ENCODE measurements at regions not wholly inside any gene's neighbourhood (a gene's known extent, or its start where the extent isn't known, plus 50 kb on each side); places are given as distances from the start of the nearest gene placed in this dataset.

DNA sequence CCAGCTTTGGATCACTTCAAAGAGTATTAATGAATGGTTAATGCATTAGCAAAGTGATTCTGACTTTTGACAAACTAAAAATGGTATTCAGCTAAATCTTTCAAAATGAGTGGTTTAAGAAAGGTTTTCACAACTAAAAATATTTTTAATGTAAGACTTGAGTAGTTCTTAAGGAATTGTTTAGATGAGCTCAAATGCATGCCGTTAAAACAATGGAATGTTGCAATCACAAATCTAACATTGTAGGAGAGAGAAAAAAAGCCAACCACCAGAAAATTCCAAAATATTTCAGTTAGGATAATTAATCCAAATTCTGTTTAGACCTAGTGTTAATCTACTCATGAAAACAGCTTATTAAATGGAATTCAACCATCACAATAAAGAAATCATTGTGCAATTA, 1044.8 kb upstream of the SLC10A2 start:
- H3K4me3 ChIP-seq = no peak overlapping the region
- no peak for TF ChIP-seq EP300 (IDR thresholded peaks at IDR 0.05)
- no peak for TF ChIP-seq POLR2A (IDR thresholded peaks at IDR 0.05)
- H3K36me3 ChIP-seq = no peaks in the 10 kb centered on the region
- ATAC-seq = no peak
- no peaks in the 10 kb centered on the region for H3K4me1 ChIP-seq
- H3K27me3 ChIP-seq = no peaks in the 10 kb centered on the region
- no peak overlapping the region for H3K27ac ChIP-seq
- H3K9me3 ChIP-seq = no peaks in the 10 kb centered on the region
- 39 to 60% methylated on average over 1 of the region's 1 CpG for WGBS, 2 donors (ENCODE audit: low coverage in 1 of 2)

DNA sequence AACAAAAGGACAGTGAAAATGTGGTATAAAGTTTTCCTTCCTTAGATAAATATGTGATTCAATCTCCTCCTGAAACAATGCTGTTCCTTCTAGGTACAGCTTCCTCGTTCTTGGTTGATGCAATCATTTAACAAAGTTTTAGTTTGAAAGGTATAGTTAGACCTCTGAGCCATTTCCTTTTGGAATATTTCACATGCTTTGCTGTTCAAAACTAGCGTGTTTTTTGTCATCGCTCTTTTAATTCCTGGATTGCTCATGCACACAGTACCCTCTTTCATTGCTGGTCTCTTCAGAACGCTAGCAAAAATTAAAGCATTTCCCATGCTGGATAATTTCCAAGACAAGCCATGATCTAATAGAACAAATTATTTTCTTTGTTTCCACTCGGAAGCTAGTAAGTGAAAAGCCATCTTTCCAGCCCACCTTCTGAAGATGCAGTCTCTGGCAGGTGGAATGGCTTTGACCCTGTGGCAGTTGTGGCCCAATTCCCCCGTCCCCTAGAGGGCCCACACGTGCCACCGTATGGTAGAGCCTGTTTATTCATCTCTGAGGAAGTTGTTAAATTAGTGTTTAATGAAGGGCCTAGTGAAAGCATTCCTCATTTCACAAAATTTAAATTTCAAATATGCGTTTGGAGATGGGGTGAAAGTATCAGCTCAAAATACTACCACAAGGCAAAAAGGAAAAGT, 1040.6 kb upstream of the SLC10A2 start:
- ATAC-seq = no peak
- no peak overlapping the region for H3K4me3 ChIP-seq
- H3K4me1 ChIP-seq = no peaks in the 10 kb centered on the region
- no peaks in the 10 kb centered on the region for H3K9me3 ChIP-seq
- no peak overlapping the region for H3K27ac ChIP-seq
- H3K36me3 ChIP-seq = no peaks in the 10 kb centered on the region
- TF ChIP-seq, protein P1, sequence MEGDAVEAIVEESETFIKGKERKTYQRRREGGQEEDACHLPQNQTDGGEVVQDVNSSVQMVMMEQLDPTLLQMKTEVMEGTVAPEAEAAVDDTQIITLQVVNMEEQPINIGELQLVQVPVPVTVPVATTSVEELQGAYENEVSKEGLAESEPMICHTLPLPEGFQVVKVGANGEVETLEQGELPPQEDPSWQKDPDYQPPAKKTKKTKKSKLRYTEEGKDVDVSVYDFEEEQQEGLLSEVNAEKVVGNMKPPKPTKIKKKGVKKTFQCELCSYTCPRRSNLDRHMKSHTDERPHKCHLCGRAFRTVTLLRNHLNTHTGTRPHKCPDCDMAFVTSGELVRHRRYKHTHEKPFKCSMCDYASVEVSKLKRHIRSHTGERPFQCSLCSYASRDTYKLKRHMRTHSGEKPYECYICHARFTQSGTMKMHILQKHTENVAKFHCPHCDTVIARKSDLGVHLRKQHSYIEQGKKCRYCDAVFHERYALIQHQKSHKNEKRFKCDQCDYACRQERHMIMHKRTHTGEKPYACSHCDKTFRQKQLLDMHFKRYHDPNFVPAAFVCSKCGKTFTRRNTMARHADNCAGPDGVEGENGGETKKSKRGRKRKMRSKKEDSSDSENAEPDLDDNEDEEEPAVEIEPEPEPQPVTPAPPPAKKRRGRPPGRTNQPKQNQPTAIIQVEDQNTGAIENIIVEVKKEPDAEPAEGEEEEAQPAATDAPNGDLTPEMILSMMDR (IDR thresholded peaks at IDR 0.05) = no peak
- TF ChIP-seq POLR2A (IDR thresholded peaks at IDR 0.05) (no peak), EP300 (IDR thresholded peaks at IDR 0.05) (no peak)
- WGBS, 2 donors (ENCODE audit: low coverage in 1 of 2) = 49 to 52% methylated on average over 6 to 9 of the region's 9 CpGs
- H3K27me3 ChIP-seq = no peaks in the 10 kb centered on the region

DNA sequence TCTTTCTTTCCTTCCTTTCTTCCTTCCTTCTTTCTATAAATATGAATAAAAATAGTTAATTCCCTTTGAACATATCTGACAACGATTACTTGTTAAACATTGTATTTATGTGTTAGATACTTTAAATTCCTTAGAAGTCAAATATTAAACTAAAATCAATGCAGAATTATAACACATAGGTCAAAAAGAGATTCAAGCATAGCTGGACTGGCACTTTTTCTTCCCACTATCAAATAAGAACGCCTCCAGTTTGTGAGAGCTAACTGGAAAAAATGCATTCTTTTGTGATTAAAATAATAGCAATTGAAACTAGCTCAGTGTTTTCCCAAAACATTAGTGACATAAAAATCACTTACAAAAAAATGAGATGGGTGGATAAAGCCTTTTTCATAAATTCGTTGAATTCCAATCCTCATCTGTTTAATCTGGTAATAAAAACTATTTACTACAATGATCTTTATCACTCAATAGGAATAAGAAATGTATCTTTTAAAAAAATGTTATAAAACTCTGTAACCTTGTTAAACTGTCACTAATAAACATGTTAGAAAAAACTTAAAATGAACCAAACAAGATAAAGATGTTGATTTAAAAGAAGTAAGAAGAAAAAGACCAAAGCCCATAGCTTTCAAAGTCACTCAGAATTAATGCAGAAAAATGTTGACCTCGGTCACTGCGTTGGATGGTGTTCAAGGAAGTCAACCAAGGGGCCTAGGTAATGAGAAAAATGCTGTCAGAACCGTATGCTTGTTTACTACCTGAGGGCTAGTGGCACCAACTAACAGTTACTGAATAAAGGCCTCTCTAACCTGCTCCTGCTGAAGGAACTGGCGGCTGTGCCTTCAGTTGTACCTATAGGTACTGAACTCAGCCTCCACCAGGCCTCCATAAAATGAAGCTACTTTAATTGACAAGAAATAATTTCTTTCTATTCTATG, 1039.5 kb upstream of the SLC10A2 start:
- Histone ChIP-seq H3K9me3 (no peaks in the 10 kb centered on the region), H3K36me3 (no peaks in the 10 kb centered on the region), H3K27me3 (no peaks in the 10 kb centered on the region), H3K27ac (no peak overlapping the region), H3K4me1 (no peaks in the 10 kb centered on the region), H3K4me3 (no peak overlapping the region)
- no peak for ATAC-seq
- TF ChIP-seq EP300 (IDR thresholded peaks at IDR 0.05) (no peak), POLR2A (IDR thresholded peaks at IDR 0.05) (no peak), POLR2AphosphoS5 (IDR thresholded peaks at IDR 0.05) (no peak)
- TF ChIP-seq, protein P1 (IDR thresholded peaks at IDR 0.05) = no peak
- WGBS, 2 donors (ENCODE audit: low coverage in 1 of 2) = 56 to 74% methylated on average over 7 of the region's 7 CpGs

DNA sequence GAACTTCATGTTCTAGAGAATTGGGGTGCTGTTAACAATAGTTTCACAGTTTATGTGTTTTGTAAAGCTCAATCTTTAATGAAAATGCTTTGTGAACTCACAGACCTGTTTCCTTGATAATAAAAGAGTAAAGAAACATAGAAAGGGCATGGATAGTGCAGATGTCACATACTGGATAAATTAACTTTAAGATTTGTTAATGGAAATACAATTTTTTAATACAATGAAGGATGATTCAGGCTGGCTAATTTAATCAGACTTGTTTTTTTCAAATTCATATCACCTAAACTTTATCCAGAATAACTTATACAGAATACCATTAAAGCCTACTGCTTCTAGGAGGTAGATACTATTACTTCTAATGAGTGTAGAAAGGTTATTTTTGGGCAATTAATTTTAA, 1033.5 kb upstream of the SLC10A2 start:
- Histone ChIP-seq H3K27ac (no peak overlapping the region), H3K4me3 (no peak overlapping the region), H3K27me3 (no peaks in the 10 kb centered on the region), H3K9me3 (no peaks in the 10 kb centered on the region), H3K4me1 (no peaks in the 10 kb centered on the region), H3K36me3 (no peaks in the 10 kb centered on the region)
- ATAC-seq = no peak
- TF ChIP-seq, protein P1 (IDR thresholded peaks at IDR 0.05) = no peak
- TF ChIP-seq POLR2A (IDR thresholded peaks at IDR 0.05) = no peak
- no peak for TF ChIP-seq EP300 (IDR thresholded peaks at IDR 0.05)
- TF ChIP-seq POLR2AphosphoS5 (IDR thresholded peaks at IDR 0.05) = no peak

DNA sequence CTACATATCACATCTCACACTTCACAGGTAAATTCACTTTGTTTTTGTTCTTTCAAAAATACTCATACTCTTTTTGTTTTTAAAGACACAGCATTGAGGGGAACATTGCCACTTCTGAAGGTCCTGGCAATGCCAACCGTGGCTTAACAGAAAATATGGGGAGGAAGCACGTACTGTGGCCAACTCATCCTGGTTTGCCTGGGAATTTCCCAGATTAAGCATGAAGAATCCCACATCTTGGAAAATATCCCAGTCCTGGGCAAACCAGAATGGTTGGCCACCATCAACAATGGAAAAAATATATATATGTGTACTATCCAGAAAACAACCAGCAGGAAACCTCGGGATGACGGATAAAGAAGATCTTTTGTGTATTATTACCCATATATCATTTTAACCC, 1032.2 kb upstream of the SLC10A2 start:
- no peak overlapping the region for H3K27ac ChIP-seq
- no peak overlapping the region for H3K4me3 ChIP-seq
- H3K27me3 ChIP-seq = no peaks in the 10 kb centered on the region
- TF ChIP-seq, protein P1 (IDR thresholded peaks at IDR 0.05) = no peak
- TF ChIP-seq POLR2A (IDR thresholded peaks at IDR 0.05) = no peak
- TF ChIP-seq EP300 (IDR thresholded peaks at IDR 0.05) = no peak
- no peak for TF ChIP-seq POLR2AphosphoS5 (IDR thresholded peaks at IDR 0.05)
- no peak for ATAC-seq
- H3K36me3 ChIP-seq = no peaks in the 10 kb centered on the region
- 89 to 91% methylated on average over 4 of the region's 4 CpGs for WGBS, 2 donors (ENCODE audit: low coverage in 1 of 2)
- no peaks in the 10 kb centered on the region for H3K9me3 ChIP-seq
- H3K4me1 ChIP-seq = no peaks in the 10 kb centered on the region

Data from gastroesophageal sphincter (tissue), 4 donors.